Rectal smooth muscle tissue (tissue), 1 donor: ENCODE measurements at regions not wholly inside any gene's neighbourhood (a gene's known extent, or its start where the extent isn't known, plus 50 kb on each side); places are given as distances from the start of the nearest gene placed in this dataset.

ENCODE experiments used
- H3K27ac ChIP-seq: one replicate; pipeline ENCODE4 v1.7.0; 2013; ENCODE audit warnings: low read depth, low read length, inconsistent platforms
- H3K27me3 ChIP-seq: one replicate; pipeline ENCODE4 v1.7.0; 2013; ENCODE audit warnings: low read length; ENCODE audit not compliant: control insufficient read depth, insufficient read depth
- H3K36me3 ChIP-seq: one replicate; pipeline ENCODE4 v1.7.0; 2013; ENCODE audit warnings: low read length; ENCODE audit not compliant: control insufficient read depth, insufficient read depth
- H3K4me1 ChIP-seq: one replicate; pipeline ENCODE4 v1.7.0; 2013; ENCODE audit warnings: low read length; ENCODE audit not compliant: control insufficient read depth, insufficient read depth
- H3K4me3 ChIP-seq: one replicate; pipeline ENCODE4 v1.7.0; 2013; ENCODE audit warnings: low read length
- H3K9ac ChIP-seq: one replicate; pipeline ENCODE4 v1.7.0; 2013; ENCODE audit warnings: low read length

DNA sequence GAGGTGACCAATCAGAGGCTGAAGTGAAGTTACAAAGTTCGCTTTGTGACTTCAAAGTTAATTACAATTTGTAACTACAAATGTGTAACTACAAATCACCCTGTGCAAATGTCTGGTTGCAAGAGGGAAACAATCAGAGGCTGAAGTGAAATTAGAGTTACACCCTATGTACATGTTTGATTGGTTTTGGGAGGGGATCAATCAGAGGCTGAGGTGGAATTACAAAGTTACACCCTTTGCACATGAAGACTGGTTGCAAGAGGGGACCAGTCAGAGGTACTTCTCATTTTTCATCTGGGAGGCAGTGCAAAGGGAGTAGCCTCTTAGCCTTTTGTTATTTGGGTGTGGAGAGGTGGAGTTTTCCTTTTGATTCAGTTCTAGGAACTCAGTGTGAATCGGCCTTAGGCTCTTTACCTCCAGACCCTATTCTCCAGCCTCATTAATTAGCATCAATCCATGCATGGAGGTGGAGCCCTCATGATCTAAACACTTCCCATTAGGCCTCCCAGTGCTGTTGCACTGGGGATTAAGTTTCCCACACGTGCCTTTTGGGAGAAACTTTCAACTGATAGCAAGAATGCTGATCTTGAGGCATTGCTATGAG is 291.3 kb upstream of the MTNR1B start:
- Histone ChIP-seq H3K27me3 (no peaks in the 10 kb centered on the region), H3K4me1 (no peaks in the 10 kb centered on the region), H3K27ac (no peak overlapping the region), H3K36me3 (no peaks in the 10 kb centered on the region), H3K9ac (no peak overlapping the region), H3K4me3 (no peak overlapping the region)

DNA sequence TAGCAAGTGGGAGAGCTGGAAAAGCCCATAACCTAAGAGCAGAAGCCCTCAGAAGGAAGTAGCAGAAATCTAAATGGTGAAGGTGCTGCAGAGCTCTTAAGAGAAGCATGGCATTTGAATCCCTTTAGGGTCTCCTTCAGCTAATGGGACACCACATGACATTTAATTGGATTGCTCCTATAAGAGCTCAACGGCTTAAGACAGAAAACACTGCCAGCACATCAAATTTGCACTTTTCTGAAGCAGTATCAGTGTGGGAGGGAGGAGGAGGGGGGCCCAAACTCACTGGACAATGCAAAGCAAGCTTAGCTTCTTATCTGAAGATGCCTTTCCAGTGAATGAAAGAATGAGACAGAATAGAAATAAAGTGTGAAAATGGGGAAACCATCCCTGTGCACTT is 287.9 kb upstream of the MTNR1B start:
- Histone ChIP-seq H3K9ac (no peak overlapping the region), H3K27ac (no peak overlapping the region), H3K27me3 (no peaks in the 10 kb centered on the region), H3K4me3 (no peak overlapping the region), H3K4me1 (no peaks in the 10 kb centered on the region), H3K36me3 (no peaks in the 10 kb centered on the region)

DNA sequence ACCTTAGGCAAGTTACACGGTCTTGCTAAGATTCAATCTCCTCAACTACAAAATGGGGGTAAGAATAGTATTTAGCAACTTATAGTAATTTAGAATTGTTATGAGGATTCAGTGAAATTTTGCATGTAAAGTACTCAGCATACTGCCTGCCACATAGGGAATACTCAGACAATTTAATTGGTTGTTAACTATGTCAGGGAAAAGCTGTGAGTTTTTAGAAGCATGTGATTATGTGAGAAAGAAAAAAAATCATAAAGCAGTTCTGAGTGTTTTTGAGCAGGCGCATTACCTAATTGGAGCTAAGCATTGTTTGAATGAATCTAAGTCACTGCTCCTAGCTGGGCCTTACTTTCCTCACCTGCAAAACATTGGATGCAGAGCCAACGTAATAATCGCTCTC is 287.3 kb upstream of the MTNR1B start:
- no peak overlapping the region for H3K9ac ChIP-seq
- no peaks in the 10 kb centered on the region for H3K27me3 ChIP-seq
- H3K4me1 ChIP-seq, result no peaks in the 10 kb centered on the region
- H3K36me3 ChIP-seq, result no peaks in the 10 kb centered on the region
- H3K27ac ChIP-seq, result no peak overlapping the region
- H3K4me3 ChIP-seq, result no peak overlapping the region

DNA sequence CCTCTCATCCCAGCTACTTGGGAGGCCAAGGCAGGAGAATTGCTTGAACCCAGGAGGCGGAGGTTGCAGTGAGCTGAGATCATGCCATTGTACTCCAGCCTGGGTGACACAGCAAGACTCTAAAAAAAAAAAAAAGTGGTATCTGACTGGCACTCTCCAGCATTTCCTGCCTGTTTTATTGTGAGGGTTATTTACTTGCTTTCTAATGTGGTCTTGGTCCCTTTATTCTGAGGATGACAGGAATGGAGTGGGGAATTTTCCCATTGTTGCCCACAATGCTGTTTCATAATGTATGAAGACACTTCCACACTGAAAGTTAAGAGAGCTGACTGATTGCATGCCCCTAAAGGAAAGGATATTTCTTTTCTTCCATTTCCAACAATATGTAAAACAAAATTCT is 286.5 kb upstream of the MTNR1B start:
- no peaks in the 10 kb centered on the region for H3K4me1 ChIP-seq
- H3K4me3 ChIP-seq, result no peak overlapping the region
- H3K27ac ChIP-seq, result no peak overlapping the region
- H3K9ac ChIP-seq, result no peak overlapping the region
- no peaks in the 10 kb centered on the region for H3K27me3 ChIP-seq
- H3K36me3 ChIP-seq, result no peaks in the 10 kb centered on the region

DNA sequence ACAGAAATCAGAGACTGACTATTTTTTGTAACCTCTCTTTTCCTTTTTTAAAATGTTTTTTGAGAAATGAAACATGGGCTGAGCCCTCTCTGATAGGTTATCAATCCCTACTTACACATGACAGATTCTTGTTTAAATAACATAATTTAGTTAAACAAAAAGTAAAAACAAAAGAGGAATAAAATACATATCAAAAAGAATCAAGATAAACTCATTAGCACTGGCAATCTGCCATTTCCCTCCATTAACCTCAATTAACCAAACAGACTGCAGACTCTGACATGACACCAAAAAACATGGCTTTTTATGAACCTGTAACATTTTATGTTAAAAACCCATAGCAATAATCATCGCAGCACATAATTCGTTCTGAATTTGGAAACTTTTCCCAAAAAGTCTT is 284.4 kb upstream of the MTNR1B start:
- H3K27me3 ChIP-seq, result no peaks in the 10 kb centered on the region
- no peaks in the 10 kb centered on the region for H3K36me3 ChIP-seq
- H3K9ac ChIP-seq, result no peak overlapping the region
- H3K27ac ChIP-seq, result no peak overlapping the region
- no peak overlapping the region for H3K4me3 ChIP-seq
- no peaks in the 10 kb centered on the region for H3K4me1 ChIP-seq

DNA sequence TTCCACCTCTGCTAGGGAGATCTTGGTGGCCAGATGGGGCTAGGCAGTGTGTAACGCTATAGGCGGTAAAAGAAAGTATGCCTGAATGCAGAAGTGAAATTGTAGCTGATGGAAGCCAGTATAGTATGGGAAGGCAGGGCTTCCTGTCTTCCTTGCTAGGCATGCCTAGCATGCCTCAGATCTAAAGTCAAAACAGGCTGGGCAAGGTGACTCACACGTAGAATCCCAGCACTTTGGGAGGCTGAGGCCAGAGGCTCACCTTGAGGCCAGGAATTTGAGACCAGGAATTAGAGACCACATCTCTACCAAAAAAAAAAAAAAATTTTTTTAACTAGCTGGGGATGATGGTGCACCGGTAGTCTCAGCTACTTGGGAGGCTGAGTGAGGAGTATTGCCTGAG is 281.7 kb upstream of the MTNR1B start:
- H3K9ac ChIP-seq, result no peak overlapping the region
- no peaks in the 10 kb centered on the region for H3K4me1 ChIP-seq
- H3K36me3 ChIP-seq, result no peaks in the 10 kb centered on the region
- H3K4me3 ChIP-seq, result no peak overlapping the region
- no peaks in the 10 kb centered on the region for H3K27me3 ChIP-seq
- H3K27ac ChIP-seq, result no peak overlapping the region

DNA sequence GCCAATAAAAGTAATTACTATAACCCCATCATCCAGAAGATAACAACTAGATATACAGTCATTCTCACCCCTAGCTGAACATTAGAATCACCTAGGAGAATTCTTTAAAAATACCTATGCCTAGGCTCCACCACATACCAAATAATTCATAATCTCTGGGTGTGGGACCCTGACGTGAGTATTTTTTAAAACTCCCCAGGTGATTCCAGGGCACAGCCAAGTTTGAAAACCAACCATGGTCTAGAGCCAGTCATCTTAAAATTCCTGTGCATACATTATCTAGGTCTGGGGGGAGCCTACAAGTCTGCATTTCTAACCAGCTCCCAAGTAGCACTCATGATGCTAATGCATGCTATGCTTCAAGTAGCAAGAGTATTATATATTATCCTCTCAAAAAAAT is 281.0 kb upstream of the MTNR1B start:
- no peak overlapping the region for H3K9ac ChIP-seq
- H3K4me3 ChIP-seq, result no peak overlapping the region
- no peak overlapping the region for H3K27ac ChIP-seq
- H3K36me3 ChIP-seq, result no peaks in the 10 kb centered on the region
- H3K4me1 ChIP-seq, result no peaks in the 10 kb centered on the region
- no peaks in the 10 kb centered on the region for H3K27me3 ChIP-seq

DNA sequence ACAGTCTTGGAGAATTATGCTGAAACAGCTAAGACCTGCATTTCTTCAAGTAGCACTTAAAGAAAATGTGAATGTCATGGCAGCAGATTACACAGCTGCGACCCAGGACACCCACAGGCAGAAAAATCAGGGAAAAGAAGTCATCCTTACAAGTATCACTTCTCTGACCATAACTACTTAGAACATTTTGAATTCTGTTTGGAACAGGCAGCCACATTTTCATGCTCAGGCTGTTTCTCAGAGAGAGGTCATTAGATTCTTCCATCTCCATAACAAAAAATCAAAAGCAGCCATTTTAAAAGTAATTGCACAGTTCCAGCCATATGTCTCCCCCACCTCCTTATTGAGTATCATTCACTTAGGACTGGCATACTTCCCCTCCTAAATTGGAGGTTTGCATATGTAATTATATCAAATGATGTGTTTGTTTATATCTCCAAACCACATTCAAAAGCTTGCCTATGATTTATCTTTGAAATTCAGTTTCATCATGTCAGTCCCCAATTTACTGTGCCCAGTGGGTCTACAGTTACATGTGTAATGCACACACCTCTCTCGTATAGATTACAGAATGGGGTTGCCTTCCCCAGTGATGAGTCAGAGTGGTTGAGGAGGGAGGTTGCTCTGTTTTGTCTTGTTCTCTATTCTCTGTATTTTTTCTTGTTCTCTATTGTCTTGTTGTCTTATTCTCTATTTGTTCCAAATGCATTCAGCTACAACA is 276.5 kb upstream of the MTNR1B start:
- no peaks in the 10 kb centered on the region for H3K27me3 ChIP-seq
- H3K27ac ChIP-seq, result no peak overlapping the region
- H3K4me1 ChIP-seq, result no peaks in the 10 kb centered on the region
- H3K36me3 ChIP-seq, result no peaks in the 10 kb centered on the region
- H3K9ac ChIP-seq, result no peak overlapping the region
- no peak overlapping the region for H3K4me3 ChIP-seq

DNA sequence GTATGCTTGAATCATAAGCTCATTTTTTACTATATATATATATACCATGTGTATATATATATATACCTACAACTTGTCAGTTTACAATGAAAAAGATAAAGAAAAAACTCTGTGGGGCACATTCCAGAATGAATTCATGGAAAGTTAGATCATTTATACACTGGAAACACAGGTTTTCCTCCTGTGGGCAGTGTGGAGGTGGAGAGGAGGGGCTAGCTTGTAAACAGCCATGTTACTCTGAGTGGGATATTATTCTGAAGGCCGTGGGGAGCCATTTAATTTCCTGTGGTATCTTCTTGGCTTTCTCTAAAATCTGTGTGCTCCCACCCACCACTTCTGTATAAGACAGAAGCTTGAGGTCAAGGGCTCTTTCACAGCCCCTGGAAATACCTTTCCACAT is 273.4 kb upstream of the MTNR1B start:
- H3K27me3 ChIP-seq, result no peaks in the 10 kb centered on the region
- no peak overlapping the region for H3K9ac ChIP-seq
- H3K27ac ChIP-seq, result no peak overlapping the region
- H3K4me3 ChIP-seq, result no peak overlapping the region
- no peaks in the 10 kb centered on the region for H3K4me1 ChIP-seq
- no peaks in the 10 kb centered on the region for H3K36me3 ChIP-seq

DNA sequence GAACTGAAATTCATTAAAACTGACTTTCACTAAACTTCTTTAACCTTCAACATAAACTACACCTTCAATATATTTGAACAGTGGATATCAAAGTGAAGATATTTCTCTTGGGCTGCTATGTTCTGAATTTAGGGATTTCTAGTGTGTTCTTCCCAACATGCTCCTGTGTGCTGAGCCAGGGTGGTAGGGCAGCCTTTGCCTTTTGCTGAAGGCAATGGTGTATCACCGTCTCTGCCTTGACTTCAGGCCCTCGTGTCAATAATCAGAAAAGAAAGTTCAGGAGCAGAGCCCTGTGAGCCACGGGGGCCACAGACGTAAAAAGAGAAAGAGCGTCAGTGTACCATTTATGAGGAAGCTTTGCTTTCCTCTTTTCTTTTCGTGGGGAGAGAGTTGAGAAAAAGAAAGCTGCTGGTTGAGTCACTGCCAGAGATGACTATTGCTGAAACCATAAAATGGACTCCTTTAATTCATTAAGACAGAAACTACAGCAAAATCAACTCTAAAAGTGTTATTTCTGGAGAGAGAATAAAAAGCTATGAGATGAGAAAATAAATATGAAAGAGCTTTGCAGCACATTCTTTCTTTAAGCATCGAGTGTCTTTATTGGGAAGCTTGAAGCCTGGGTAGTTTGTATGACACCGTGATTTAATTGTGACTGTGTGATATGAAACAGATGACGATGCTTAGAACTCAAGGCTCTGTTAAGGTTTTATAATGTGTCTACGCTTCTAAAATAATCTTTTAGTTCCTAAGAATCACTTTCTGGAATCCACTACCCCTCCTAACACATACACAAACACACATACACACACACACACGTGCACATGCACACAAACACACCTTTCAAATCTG is 271.8 kb upstream of the MTNR1B start:
- Histone ChIP-seq H3K27ac (no peak overlapping the region), H3K36me3 (no peaks in the 10 kb centered on the region), H3K4me1 (no peaks in the 10 kb centered on the region), H3K4me3 (peak overlapping the region; percentile 0), H3K27me3 (no peaks in the 10 kb centered on the region), H3K9ac (no peak overlapping the region)

DNA sequence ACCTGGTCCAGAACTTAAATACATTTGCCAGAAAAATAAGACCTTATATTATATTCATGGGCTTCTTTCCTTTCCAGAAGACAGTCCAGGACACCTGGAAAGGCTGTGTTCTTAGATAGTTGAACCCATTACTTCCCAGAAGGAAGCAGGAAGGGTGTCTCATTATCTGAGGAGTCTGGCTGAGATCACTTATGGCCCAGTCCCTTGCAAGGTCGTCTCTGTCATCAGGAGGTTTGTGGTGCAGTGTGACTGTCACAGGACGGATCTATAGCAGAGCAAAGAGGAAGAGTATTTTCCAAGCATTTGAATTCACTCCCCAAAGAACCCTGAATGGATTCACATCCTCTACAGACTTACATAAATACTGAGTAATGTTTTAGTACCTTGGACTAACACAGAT is 270.7 kb upstream of the MTNR1B start:
- Histone ChIP-seq H3K27me3 (no peaks in the 10 kb centered on the region), H3K9ac (no peak overlapping the region), H3K4me1 (no peaks in the 10 kb centered on the region), H3K36me3 (no peaks in the 10 kb centered on the region), H3K4me3 (no peak overlapping the region), H3K27ac (no peak overlapping the region)

DNA sequence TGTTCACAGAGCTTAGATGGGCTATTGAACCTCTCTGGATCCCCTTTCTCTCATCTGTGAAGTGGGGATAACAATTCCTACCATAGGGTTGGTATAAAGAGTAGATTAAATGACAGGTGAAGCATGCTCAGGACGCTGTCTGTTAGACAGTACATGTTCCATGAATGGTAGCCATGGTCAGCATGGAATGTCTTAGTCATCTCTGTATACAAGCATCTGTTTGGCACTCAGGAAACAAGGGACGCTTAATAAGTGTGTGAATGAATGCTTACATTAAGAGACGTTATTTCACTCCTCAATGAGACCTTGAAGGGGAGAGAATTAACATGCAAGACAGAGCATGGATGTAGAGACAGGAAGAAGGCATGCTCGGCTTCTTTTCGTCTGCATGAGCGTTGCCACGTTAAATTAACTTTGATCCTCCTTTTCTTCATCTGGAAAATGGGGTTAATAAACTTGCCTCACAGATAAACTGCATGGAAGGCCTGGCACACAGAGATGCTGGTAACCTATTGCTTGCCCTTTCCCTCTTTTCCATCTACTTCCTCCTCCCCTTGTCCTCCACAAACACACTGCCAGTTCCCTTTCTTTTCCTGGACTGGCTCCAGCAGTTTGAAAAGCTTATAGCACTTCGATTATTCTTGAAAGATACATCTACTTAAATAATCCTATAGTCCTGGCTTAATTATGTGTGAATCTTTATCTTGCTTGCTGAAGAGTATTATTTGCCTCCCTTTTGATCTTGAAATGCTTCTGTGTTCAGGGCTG is 267.2 kb upstream of the MTNR1B start:
- H3K27ac ChIP-seq, result no peak overlapping the region
- no peaks in the 10 kb centered on the region for H3K27me3 ChIP-seq
- H3K9ac ChIP-seq, result no peak overlapping the region
- no peak overlapping the region for H3K4me3 ChIP-seq
- H3K4me1 ChIP-seq, result no peaks in the 10 kb centered on the region
- no peaks in the 10 kb centered on the region for H3K36me3 ChIP-seq
